NCI-H1930 (cell line): ENCODE measurements at regions not wholly inside any gene's neighbourhood (a gene's known extent, or its start where the extent isn't known, plus 50 kb on each side); places are given as distances from the start of the nearest gene placed in this dataset.
A peak's percentile ranks its signal among the peaks of the same experiment; 100 is the strongest.
"Not testable (repeated sequence)": the region's sequence is repeated elsewhere in the genome, so short reads cannot be mapped to it uniquely, and the experiment has no call there.

Source experiments
- DNase-seq, 2 experiments: peaks; one replicate each; lab custom pipeline; 2025; lab: John Stamatoyannopoulos, UW

DNA sequence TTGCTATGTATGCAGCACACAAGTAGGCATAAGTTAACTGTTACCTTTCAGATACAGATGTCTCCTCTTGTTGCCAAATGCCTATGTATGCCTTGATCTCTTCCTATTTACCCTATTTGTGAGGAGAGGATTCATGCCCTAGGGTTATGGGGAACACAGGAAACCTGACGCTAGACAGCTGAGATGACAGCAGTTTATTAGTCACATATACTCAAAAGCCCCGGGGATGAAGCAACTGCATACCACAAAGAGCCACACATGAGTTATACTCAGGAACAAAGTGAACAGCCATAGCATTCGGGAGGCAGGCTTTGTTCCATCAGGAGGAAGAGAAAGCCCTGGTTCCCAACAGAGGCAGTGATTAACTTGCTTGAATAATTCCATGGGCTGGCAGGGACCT is 1011.7 kb upstream of the PCDH7 start:
- DNase-seq = no peak

- no peak for DNase-seq
Observed at GRCh38 chr4:29710519-29710918, 1009.6 kb upstream of the PCDH7 start.

GRCh38 chr4:29711226-29711625 is 1008.9 kb upstream of the PCDH7 start:
- no peak for DNase-seq

DNA sequence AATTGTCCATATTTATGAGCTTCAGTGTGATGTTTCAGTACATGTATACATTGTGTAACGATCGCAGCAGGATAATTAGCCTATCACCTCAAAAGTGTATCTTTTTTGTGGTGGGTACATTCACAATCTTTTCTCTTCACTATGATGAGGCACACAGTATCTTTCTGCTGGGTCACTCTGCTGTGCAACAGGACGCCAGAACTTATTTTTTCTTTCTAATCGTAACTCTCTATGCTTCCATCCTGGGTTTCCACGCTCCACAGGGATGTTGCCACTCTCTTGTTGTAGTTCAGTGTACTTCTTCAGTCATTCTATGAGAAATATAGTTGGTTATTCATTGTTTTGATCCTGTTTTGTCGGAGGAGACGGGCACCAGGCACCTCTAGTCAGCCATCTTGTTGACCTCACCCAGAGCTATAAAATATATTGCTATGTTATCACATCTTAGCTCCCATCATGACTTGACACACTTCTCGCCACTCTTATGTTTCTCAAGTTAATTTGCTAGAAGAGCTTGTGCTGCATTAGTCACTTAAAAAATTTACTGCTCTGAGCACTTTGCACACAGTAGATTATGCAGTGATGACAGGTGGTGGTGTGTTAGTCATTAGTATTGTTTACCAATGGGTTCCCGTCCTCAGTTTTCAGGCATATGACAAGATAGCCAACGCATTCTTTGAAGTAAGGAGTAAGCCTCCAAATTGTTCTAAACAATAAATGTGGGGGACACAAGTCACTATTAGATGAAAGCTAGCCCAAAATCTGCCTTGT is 1002.7 kb upstream of the PCDH7 start:
- DNase-seq = no peak

GRCh38 chr4:29718136-29718535 is 1002.0 kb upstream of the PCDH7 start:
- DNase-seq = no peak

- DNase-seq = no peak
Observed at GRCh38 chr4:29722253-29722652, 997.9 kb upstream of the PCDH7 start.

DNA sequence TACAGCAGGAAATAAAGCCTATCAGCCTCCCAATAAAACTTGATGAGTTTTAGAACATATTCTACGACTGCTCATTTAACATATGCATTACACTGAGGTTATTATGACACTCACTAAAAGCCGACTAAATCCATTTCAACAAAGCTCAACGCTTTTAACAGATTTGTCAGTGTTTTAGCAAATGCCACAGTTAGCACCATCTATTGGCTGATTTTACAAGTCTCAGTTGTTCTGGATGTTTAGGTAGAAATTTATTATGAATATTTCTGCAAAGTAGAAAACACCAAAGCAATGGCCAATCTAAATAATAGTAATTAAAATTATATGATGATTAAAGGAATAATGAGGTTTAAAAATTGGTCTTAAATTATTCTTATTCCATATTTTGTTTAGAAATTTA is 993.2 kb upstream of the PCDH7 start:
- DNase-seq = no peak

- DNase-seq = no peak
Observed at GRCh38 chr4:29734343-29735213, 985.6 kb upstream of the PCDH7 start.

DNA sequence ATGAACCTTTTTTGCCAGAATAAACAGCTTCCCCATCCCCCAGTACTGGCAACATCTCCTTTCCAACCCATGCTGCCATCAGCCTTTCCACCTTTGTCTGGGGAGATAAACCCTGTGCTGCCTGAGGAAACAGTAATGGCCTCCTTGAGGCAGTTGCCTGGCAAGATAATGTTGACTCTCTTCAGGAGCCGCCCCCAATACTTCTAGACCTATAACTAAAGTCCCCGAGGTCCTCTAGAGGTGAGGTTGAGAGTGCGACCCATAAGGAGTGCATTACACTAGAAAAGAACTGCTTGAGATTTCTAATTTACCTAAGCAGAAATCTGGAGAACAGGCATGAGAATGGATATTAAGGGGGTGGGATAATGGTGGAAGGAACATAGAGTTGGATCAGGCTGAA is 963.2 kb upstream of the PCDH7 start:
- no peak for DNase-seq

- no peak for DNase-seq
Observed at GRCh38 chr4:29762151-29762550, 958.0 kb upstream of the PCDH7 start.

- DNase-seq = no peak
Observed at GRCh38 chr4:29770627-29771026, 949.5 kb upstream of the PCDH7 start.

DNA sequence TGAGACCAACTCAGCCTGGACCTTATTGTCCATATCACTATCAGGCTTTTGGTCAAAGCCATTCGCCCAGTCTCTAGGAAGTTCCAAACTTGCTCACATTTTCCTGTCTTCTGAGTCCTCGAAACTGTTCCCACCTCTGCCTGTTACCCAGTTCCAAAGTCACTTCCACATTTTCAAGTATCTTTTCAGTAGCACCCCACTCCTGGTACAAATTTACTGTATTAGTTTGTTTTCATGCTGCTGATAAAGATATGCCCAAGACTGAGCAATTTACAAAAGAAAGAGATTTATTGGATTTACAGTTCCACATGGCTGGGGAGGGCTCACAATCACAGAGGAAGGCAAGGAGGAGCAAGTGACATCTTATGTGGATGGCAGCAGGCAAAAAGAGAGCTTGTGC is 932.0 kb upstream of the PCDH7 start:
- DNase-seq = not testable (repeated sequence)

DNA sequence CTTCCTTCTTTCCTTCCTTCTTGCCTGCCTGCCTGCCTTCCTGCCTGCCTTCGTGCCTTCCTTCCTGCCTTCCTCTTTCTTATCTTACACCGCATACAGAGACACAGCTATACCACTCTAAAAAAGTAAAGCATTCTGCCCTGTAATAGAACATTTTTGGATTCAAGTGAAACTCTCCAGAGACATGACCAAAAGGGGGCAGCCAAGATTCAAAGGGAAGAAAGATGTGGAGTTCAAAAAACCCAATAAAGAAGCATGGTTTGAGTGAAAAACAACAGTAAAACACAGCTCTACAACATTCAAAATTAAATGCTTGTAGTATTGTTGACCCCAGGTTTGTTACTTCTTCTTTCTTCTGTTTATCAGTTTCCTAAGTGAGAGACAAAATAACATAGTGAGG is 914.9 kb upstream of the PCDH7 start:
- no peak for DNase-seq

GRCh38 chr4:29805916-29806480 is 914.2 kb upstream of the PCDH7 start:
- no peak for DNase-seq

DNA sequence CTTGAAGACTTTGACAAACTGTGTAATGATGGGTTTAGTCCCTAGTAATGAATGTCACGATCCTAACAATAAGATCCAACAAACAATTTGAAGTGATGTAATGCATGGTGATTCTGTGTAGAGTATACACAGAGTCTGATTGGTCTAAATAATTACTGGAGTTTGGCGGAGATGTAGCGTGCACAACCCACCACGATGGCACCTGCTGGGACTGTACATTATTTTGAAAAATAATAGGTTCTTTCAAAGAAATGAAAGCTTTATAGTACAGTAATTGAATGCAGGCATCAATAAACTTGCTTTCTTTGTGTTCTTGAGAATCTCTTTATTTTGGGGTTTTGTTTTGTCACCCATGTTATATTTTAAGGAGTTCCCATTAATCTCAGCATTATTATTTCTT is 902.2 kb upstream of the PCDH7 start:
- no peak for DNase-seq

DNA sequence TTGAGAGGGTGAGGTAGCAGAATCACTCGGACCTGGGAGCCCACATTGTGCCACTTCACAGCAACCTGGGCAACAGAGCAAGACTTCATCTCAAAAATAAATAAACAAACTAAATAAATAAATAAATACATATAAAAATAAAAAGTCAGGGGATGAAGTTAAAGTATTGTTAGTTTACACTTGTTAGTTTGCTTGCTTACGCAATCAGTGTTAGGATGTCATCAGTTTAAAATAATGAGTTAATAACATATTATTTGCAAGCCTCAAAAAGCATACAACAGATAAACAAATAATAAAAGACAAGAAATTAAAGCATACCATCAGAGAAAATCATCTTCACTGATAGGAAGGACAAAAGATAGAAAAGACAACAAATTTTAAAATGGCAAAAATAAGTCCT is 891.1 kb upstream of the PCDH7 start:
- DNase-seq = no peak

DNA sequence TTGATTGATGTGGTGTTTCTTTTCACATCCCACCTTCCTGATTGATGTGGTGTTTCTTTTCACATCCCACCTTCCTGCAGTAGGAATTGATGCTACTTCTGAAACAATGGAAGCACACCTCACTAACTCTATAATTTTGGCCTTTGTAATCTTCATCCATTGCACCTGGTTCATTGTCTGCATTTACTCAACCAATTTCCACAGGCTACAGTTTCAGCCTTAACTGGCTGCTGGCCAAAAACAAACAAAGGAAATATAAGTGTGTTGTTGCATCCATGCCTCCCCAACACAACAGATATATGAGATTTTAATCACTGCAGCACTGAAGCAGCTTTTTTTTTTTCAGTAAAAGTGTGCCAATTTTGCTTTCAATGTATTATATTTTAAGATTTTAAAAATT is 867.6 kb upstream of the PCDH7 start:
- DNase-seq = peak; percentile 39 to 52

- peak; percentile 47 to 54 for DNase-seq
Observed at GRCh38 chr4:29853833-29854232, 866.3 kb upstream of the PCDH7 start.

- DNase-seq = no peak
Observed at GRCh38 chr4:29861307-29861706, 858.9 kb upstream of the PCDH7 start.

GRCh38 chr4:29867412-29867811 is 852.8 kb upstream of the PCDH7 start:
- no peak for DNase-seq

GRCh38 chr4:29900336-29900735 is 819.8 kb upstream of the PCDH7 start:
- no peak for DNase-seq

GRCh38 chr4:29908276-29908675 is 811.9 kb upstream of the PCDH7 start:
- no peak for DNase-seq

DNA sequence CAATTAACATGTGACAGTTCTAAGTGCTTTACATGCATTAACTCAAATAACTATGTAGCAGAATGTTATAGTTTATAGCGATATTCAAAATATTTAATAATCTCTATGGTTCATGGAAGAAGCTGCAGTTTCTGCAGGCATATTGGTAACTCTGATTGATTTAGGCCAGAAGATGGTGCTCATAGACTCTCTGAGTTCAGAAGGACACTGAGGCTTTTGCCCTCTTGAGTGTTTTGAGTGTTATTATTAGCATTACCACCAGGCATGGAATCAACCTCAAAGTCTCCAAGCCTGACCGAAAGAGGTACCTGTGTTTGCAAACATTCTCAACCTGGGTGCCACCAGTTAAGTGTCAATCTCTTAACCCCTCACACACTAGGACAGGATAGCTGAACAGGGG is 792.3 kb upstream of the PCDH7 start:
- DNase-seq = no peak
